Chondrocyte (in vitro differentiated cells): ENCODE measurements at regions not wholly inside any gene's neighbourhood (a gene's known extent, or its start where the extent isn't known, plus 50 kb on each side); places are given as distances from the start of the nearest gene placed in this dataset.
"Not testable (repeated sequence)": the region's sequence is repeated elsewhere in the genome, so short reads cannot be mapped to it uniquely, and the experiment has no call there.

Source experiments
- DNase-seq: peaks from one replicate; pipeline ENCODE4 v3.0.0; 2021; ENCODE audit warnings: mixed read lengths, low spot score
- H3K27ac Mint-ChIP-seq: one replicate; pipeline ENCODE4 v1.8.0; 2021; ENCODE audit warnings: mild to moderate bottlenecking, moderate library complexity, mixed read lengths; ENCODE audit not compliant: unreplicated experiment
- H3K27me3 Mint-ChIP-seq: 2 replicates; pipeline ENCODE4 v1.8.0; 2021; ENCODE audit warnings: low read depth, mixed read lengths
- H3K36me3 Mint-ChIP-seq: 2 replicates; pipeline ENCODE4 v1.8.0; 2021; ENCODE audit warnings: low read depth, mixed read lengths
- H3K4me1 Mint-ChIP-seq: 2 replicates; pipeline ENCODE4 v1.8.0; 2021; ENCODE audit warnings: low read depth, mild to moderate bottlenecking, mixed read lengths
- H3K4me3 Mint-ChIP-seq: one replicate; pipeline ENCODE4 v1.8.0; 2021; ENCODE audit warnings: mild to moderate bottlenecking, moderate library complexity, mixed read lengths; ENCODE audit not compliant: unreplicated experiment
- H3K9me3 Mint-ChIP-seq: 2 replicates; pipeline ENCODE4 v1.8.0; 2021; ENCODE audit warnings: low read depth, mixed read lengths
- CTCF ChIP-seq: fragments of 200-600 bp; sonication (generic); IDR thresholded peaks from 2 replicates; pipeline ENCODE4 v1.5.0; 2021; ENCODE audit warnings: antibody characterized with exemption, mild to moderate bottlenecking, moderate library complexity

- Mint-ChIP-seq H3K4me3 (no peak overlapping the region), H3K36me3 (no peaks in the 10 kb centered on the region), H3K9me3 (peaks cover 66% of the 10 kb centered on the region), H3K27ac (no peak overlapping the region), H3K27me3 (no peaks in the 10 kb centered on the region), H3K4me1 (no peaks in the 10 kb centered on the region)
- no peak for DNase-seq
- TF ChIP-seq CTCF = no peak
These were observed 291.5 kb downstream of the FAM72C start for GRCh38 chr1:143680304-143680703.

GRCh38 chr1:143672983-143673382 is 298.8 kb downstream of the FAM72C start:
- H3K27me3 Mint-ChIP-seq = no peaks in the 10 kb centered on the region
- no peak for DNase-seq
- H3K9me3 Mint-ChIP-seq = peaks cover 59% of the 10 kb centered on the region
- H3K27ac Mint-ChIP-seq = no peak overlapping the region
- TF ChIP-seq CTCF = no peak
- H3K4me3 Mint-ChIP-seq = no peak overlapping the region
- H3K4me1 Mint-ChIP-seq = no peaks in the 10 kb centered on the region
- no peaks in the 10 kb centered on the region for H3K36me3 Mint-ChIP-seq

- no peak for DNase-seq
- H3K27me3 Mint-ChIP-seq = no peaks in the 10 kb centered on the region
- H3K36me3 Mint-ChIP-seq = no peaks in the 10 kb centered on the region
- no peaks in the 10 kb centered on the region for H3K4me1 Mint-ChIP-seq
- H3K27ac Mint-ChIP-seq = no peak overlapping the region
- TF ChIP-seq CTCF = no peak
- peaks cover 60% of the 10 kb centered on the region for H3K9me3 Mint-ChIP-seq
- no peak overlapping the region for H3K4me3 Mint-ChIP-seq
These were observed 304.1 kb downstream of the FAM72C start for GRCh38 chr1:143667730-143668129.

- no peak for DNase-seq
- Mint-ChIP-seq H3K27me3 (no peaks in the 10 kb centered on the region), H3K27ac (no peak overlapping the region), H3K36me3 (no peaks in the 10 kb centered on the region), H3K4me1 (no peaks in the 10 kb centered on the region), H3K9me3 (peaks cover 63% of the 10 kb centered on the region), H3K4me3 (no peak overlapping the region)
- no peak for TF ChIP-seq CTCF
These were observed 304.9 kb downstream of the FAM72C start for GRCh38 chr1:143666851-143667250.

GRCh38 chr1:143665606-143666005 is 306.2 kb downstream of the FAM72C start:
- no peak for DNase-seq
- H3K27me3 Mint-ChIP-seq = no peaks in the 10 kb centered on the region
- H3K36me3 Mint-ChIP-seq = no peaks in the 10 kb centered on the region
- no peaks in the 10 kb centered on the region for H3K4me1 Mint-ChIP-seq
- peaks cover 61% of the 10 kb centered on the region for H3K9me3 Mint-ChIP-seq
- H3K27ac Mint-ChIP-seq = no peak overlapping the region
- no peak overlapping the region for H3K4me3 Mint-ChIP-seq
- no peak for TF ChIP-seq CTCF

- not testable (repeated sequence) for H3K27me3 Mint-ChIP-seq, DNase-seq, H3K4me3 Mint-ChIP-seq, H3K27ac Mint-ChIP-seq, H3K4me1 Mint-ChIP-seq, H3K36me3 Mint-ChIP-seq
- H3K9me3 Mint-ChIP-seq = peaks cover 62% of the 10 kb centered on the region
These were observed 308.7 kb downstream of the FAM72C start for GRCh38 chr1:143663056-143663455.
